GM12873 (cell line): ENCODE measurements at regions not wholly inside any gene's neighbourhood (a gene's known extent, or its start where the extent isn't known, plus 50 kb on each side); places are given as distances from the start of the nearest gene placed in this dataset.

Source experiments
- TF ChIP-seq, protein P1 (sequence below): IDR thresholded peaks from 2 replicates; pipeline ENCODE4 v1.5.1; 2012; ENCODE audit warnings: low read depth, mild to moderate bottlenecking, moderate library complexity, low read length, control low read depth; ENCODE audit not compliant: insufficient read depth; ENCODE audit errors: missing control alignments

- TF ChIP-seq, protein P1, sequence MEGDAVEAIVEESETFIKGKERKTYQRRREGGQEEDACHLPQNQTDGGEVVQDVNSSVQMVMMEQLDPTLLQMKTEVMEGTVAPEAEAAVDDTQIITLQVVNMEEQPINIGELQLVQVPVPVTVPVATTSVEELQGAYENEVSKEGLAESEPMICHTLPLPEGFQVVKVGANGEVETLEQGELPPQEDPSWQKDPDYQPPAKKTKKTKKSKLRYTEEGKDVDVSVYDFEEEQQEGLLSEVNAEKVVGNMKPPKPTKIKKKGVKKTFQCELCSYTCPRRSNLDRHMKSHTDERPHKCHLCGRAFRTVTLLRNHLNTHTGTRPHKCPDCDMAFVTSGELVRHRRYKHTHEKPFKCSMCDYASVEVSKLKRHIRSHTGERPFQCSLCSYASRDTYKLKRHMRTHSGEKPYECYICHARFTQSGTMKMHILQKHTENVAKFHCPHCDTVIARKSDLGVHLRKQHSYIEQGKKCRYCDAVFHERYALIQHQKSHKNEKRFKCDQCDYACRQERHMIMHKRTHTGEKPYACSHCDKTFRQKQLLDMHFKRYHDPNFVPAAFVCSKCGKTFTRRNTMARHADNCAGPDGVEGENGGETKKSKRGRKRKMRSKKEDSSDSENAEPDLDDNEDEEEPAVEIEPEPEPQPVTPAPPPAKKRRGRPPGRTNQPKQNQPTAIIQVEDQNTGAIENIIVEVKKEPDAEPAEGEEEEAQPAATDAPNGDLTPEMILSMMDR: no peak
These were observed 475.1 kb downstream of the TRHDE start for GRCh38 chr12:72747111-72747849.

DNA sequence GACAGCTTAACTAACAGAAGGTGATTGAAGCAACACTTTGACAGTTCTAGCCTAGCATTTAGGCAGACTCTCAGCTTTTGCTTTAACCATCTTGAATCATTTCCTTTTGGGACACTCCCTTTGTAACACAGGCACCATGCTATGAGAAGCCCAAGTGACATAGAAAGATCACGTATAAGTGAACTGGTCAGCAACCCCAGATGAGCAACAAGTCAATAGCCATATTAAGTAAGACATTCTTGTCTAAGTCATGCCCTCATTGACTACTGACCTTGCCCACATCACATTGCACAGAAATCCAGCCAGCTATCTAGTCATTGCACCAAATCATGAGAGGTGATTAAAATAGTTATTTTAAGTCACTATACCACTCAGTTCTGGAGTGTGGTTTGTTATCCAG lies 476.8 kb downstream of the TRHDE start:
- TF ChIP-seq, protein P1: no peak

GRCh38 chr12:72753571-72753970 lies 481.4 kb downstream of the TRHDE start:
- TF ChIP-seq, protein P1: no peak

DNA sequence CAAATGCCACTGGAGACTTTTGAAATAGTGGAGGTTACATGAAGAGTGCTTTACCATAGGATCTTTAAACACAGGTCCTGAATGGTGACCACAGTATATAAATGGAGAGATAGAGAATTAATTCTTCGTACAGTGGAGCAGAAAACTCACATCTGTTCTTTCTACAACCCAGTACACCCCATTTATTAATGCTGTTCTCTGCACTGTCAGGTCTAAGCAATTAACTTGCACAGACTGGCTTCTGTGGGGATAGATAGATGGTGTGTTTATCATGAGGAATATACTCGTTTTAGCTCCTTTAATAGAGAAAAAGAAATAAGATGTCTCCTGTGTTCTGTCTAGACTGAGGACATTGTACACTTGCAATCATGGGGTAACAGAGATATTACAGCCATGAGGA lies 494.3 kb downstream of the TRHDE start:
- TF ChIP-seq, protein P1: no peak

GRCh38 chr12:72774023-72774422 lies 501.9 kb downstream of the TRHDE start:
- TF ChIP-seq, protein P1: no peak

DNA sequence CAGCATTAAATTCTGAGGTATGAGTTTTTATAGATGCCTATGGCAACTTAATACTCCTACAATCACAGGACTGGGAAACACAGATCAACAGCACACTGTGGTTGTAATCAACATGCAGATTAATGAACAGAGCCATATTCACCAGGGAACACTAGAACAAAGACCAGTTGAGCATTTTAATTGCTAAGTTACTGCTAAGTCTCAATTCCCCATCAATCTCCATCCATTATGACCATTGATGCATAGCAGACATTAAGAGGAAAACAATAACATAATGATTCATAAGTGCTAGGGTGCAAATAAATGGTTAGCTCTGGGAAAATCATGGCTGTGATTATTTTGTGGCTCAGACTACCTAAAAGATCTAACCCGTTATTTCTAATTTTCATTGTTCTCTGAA lies 505.6 kb downstream of the TRHDE start:
- TF ChIP-seq, protein P1: no peak

- TF ChIP-seq, protein P1: no peak
These were observed 518.1 kb downstream of the TRHDE start for GRCh38 chr12:72790273-72790672.
